ENCODE measurements at regions not wholly inside any gene's neighbourhood (a gene's known extent, or its start where the extent isn't known, plus 50 kb on each side); places are given as distances from the start of the nearest gene placed in this dataset.

DNA sequence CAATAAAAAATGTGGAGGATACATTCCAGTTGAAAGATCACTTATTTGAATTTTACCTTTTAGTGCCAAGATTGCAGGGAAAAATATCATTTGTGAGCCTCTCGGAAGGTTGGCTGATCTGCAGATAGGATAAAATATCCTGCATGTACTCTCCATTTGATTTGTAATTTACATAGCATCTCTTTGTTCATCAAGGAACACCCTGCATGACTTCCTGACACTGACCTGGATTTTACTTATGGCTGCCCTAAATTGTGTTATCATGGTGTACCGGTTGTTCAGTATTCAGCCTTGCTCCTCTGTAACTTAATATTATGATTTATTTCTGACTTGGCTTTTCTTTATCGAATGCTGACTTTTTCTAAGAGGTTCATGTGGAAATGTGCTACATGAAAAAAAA, 226.4 kb downstream of the PIK3C3 start:
- TF ChIP-seq, protein P1, sequence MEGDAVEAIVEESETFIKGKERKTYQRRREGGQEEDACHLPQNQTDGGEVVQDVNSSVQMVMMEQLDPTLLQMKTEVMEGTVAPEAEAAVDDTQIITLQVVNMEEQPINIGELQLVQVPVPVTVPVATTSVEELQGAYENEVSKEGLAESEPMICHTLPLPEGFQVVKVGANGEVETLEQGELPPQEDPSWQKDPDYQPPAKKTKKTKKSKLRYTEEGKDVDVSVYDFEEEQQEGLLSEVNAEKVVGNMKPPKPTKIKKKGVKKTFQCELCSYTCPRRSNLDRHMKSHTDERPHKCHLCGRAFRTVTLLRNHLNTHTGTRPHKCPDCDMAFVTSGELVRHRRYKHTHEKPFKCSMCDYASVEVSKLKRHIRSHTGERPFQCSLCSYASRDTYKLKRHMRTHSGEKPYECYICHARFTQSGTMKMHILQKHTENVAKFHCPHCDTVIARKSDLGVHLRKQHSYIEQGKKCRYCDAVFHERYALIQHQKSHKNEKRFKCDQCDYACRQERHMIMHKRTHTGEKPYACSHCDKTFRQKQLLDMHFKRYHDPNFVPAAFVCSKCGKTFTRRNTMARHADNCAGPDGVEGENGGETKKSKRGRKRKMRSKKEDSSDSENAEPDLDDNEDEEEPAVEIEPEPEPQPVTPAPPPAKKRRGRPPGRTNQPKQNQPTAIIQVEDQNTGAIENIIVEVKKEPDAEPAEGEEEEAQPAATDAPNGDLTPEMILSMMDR (IDR thresholded peaks at IDR 0.05; ENCODE audit: low read depth, low read length, missing control alignments), result no peak

DNA sequence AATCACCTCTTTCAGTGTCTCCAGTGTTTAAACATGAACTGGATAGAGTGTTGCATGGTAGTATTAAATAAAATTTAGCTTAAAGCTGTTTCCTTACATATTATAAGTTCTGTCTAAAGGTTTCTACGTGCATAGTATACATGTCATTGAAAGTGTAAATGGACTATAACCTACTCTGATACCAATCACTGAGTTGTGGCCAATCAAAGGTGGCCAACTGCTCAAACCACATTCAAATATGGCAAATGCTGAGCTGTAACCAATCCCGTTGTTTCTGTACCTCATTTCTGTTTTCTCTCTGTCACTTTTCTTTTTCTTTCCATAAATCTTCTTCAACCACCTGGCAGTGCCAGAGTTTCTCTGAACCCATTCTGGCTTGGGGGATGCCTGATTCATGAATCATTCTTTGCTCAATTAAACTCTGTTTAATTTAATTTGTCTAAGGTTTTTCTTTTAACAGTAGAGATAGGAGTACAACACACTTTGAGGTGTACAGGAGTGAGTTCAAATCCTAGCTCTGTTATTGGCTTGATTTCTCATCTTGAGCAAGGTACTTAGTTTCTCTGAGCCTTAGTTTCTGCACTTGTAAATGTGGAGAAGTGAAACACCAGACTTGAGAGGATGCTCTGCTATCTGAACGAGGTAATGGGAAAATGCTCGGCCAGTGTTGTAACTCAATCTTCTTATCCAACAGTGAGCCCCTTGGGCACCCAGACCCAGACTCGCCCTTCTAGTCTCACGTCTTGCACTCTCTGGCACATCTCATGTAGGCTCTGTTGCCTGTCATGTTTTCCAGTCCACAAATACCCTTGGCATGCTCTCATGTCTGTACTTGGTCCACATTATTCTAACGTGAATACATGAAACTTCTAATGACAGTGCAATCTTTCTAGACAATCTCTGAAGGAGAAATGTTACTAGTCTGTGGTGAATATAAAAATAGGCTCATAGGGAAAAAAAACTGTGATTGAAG, 228.0 kb downstream of the PIK3C3 start:
- TF ChIP-seq, protein P1 (IDR thresholded peaks at IDR 0.05; ENCODE audit: low read depth, low read length, missing control alignments), result no peak
- no peak for DNase-seq
- H3K4me3 ChIP-seq (ENCODE audit: low read depth, low read length), result no peak overlapping the region
- H3K36me3 ChIP-seq (replicated peaks), result no peaks in the 10 kb centered on the region
- in situ Hi-C loops (cut with HindIII; ENCODE audit: low pct_ligation_motif_present, low sequenced_read_pairs), result no loop called here
- H3K27ac ChIP-seq, result no peak overlapping the region
- no peaks in the 10 kb centered on the region for H3K27me3 ChIP-seq (replicated peaks)

More for the DNA sequence above, 226.4 kb downstream of the PIK3C3 start:
- Histone ChIP-seq H3K36me3 (replicated peaks) (no peaks in the 10 kb centered on the region), H3K27me3 (replicated peaks) (no peaks in the 10 kb centered on the region), H3K4me3 (ENCODE audit: low read depth, low read length) (no peak overlapping the region), H3K27ac (no peak overlapping the region)
- no peak for DNase-seq
- in situ Hi-C loops (cut with HindIII; ENCODE audit: low pct_ligation_motif_present, low sequenced_read_pairs), result no loop called here

DNA sequence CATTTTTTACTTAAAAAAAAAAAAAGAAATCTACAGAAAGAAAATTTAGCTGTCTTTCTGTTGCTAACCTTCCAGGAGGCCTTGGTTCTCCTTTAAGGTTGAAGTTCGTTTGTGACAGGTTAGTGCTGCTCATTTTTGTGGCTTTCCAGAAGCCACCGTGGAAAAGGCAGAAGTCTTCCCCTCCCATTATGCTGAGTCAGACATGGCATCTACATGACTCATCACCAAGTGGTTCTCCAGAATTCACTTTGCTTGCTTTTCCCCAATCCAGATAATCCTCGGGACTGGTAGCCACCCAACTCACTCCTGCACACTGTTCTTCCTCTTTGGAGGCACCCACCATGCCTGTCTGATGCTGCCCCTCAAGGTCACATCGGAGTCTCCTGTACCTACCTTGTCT, 228.7 kb downstream of the PIK3C3 start:
- H3K4me3 ChIP-seq (ENCODE audit: low read depth, low read length), result no peak overlapping the region
- in situ Hi-C loops (cut with HindIII; ENCODE audit: low pct_ligation_motif_present, low sequenced_read_pairs), result no loop called here
- no peaks in the 10 kb centered on the region for H3K27me3 ChIP-seq (replicated peaks)
- TF ChIP-seq, protein P1 (IDR thresholded peaks at IDR 0.05; ENCODE audit: low read depth, low read length, missing control alignments), result no peak
- no peaks in the 10 kb centered on the region for H3K36me3 ChIP-seq (replicated peaks)
- peak; percentile 62 for DNase-seq
- H3K27ac ChIP-seq, result no peak overlapping the region

DNA sequence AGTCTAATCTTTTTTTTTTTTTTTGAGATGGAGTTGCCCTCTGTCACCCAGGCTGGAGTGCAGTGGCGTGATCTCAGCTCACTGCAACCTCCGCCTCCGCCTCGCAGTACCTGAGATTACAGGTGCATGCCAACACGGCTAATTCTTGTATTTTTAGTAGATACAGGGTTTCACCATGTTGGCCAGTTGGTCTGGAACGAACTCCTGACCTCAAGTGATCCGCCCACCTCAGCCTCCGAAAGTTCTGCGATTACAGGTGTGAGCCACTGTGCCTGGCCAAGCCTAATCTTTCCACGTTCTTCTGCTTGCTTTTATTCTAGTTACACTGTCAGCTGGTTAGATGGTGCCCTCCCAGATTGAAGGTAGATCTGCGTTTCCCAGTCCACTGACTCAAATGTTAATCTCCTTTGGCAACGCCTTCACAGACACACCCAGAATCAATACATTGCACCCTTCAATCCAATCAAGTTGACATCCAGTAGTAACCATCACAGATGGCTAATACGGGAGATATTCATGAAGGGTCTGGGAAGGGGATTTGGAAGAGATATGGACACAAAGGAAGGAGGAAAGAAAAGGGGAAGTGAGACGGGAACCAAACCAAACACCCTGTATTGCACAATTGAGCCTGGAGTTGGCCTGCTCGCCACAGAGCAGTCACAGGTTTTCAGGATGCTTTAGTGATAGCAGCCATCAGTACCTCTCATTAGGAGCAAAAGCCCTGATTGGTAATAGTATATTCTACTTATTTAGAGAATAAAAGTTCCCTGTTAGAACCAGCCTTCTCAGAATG, 229.8 kb downstream of the PIK3C3 start:
- TF ChIP-seq, protein P1 (IDR thresholded peaks at IDR 0.05; ENCODE audit: low read depth, low read length, missing control alignments), result no peak
- no peak overlapping the region for H3K4me3 ChIP-seq (ENCODE audit: low read depth, low read length)
- no peak overlapping the region for H3K27ac ChIP-seq
- no peaks in the 10 kb centered on the region for H3K36me3 ChIP-seq (replicated peaks)
- no peaks in the 10 kb centered on the region for H3K27me3 ChIP-seq (replicated peaks)
- no peak for DNase-seq
- in situ Hi-C loops (cut with HindIII; ENCODE audit: low pct_ligation_motif_present, low sequenced_read_pairs), result no loop called here

DNA sequence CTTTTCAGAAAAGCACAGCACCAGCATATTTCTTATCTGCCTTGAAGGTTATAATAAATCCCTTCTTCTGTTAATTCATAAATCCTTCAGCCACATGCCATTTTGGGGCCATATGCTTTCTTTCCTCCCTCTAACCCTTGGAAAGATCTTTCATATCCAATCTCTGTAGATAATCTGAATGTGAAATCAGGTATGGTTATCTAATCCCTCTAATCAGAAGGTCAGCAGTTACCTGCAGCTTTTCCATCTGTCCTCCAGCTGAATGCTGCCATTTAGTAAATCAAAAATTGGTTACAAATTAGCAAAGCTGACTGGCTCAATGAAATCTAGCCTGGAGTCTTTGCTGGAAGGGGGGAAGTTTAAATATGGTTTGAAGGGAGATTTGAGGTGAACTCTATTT, 230.5 kb downstream of the PIK3C3 start:
- DNase-seq, result no peak
- TF ChIP-seq, protein P1 (IDR thresholded peaks at IDR 0.05; ENCODE audit: low read depth, low read length, missing control alignments), result no peak
- Histone ChIP-seq H3K27me3 (replicated peaks) (no peaks in the 10 kb centered on the region), H3K27ac (no peak overlapping the region), H3K36me3 (replicated peaks) (no peaks in the 10 kb centered on the region), H3K4me3 (ENCODE audit: low read depth, low read length) (no peak overlapping the region)
- in situ Hi-C loops (cut with HindIII; ENCODE audit: low pct_ligation_motif_present, low sequenced_read_pairs), result no loop called here

Data from brain microvascular endothelial cell (primary cell).